HCT116 (cell line): ENCODE measurements at regions not wholly inside any gene's neighbourhood (a gene's known extent, or its start where the extent isn't known, plus 50 kb on each side); places are given as distances from the start of the nearest gene placed in this dataset.

Source experiments
- ATAC-seq: fragments of 200-7000 bp; cut with Tn5 transposase; 2 replicates; pipeline ENCODE4 v1.9.1; 2020; ENCODE audit warnings: mild to moderate bottlenecking, moderate library complexity
- BruUV-seq: library from RNA; stranded (reverse); fragments of 400-500 nt; replicated peaks from 2 replicates; lab custom pipeline; 2021; lab: Mats Ljungman, UMichigan
- CTCF ChIA-PET: fragments of 300-600 bp; sonication (Branson Sonifier 250); formaldehyde crosslinking; loops from one replicate; lab custom pipeline; 2021; ENCODE audit warnings: antibody characterized with exemption; lab: Charles Lee
- POLR2A ChIA-PET: fragments of 300-600, 350-600 bp; sonication (Branson Sonifier 250); formaldehyde crosslinking; loops from one replicate; lab custom pipeline; 2021; ENCODE audit warnings: antibody characterized with exemption; lab: Charles Lee
- RAD21 ChIA-PET, 2 experiments: fragments of 300-600 bp; sonication (Branson Sonifier 250); formaldehyde crosslinking; loops; one replicate each; lab custom pipeline; 2023; ENCODE audit warnings: low total read pairs in 2 of 2; ENCODE audit not compliant: uncharacterized antibody in 2 of 2, unreplicated experiment in 2 of 2, low non-redundant PET in 1 of 2; lab: Charles Lee
- DNase-seq: peaks from one replicate; pipeline ENCODE4 v3.0.0-alpha.2; 2010; ENCODE audit warnings: low read depth, low spot score
- H2AFZ ChIP-seq: fragments of 200-600 bp; shearing (Covaris generic), sonication (generic); 2 replicates; pipeline ENCODE4 v1.6.1; 2017; ENCODE audit warnings: low read depth, mixed run types, mixed read lengths, antibody characterized with exemption, low read length; ENCODE audit not compliant: poor library complexity, severe bottlenecking
- H3K27ac ChIP-seq: 2 replicates; pipeline ENCODE4 v1.5.1; 2012; ENCODE audit warnings: low read depth, low read length
- H3K27me3 ChIP-seq: fragments of 200-600 bp; sonication (generic); 2 replicates; pipeline ENCODE4 v1.6.1; 2016; ENCODE audit warnings: mixed run types, low read length, mixed read lengths; ENCODE audit not compliant: insufficient read depth
- H3K36me3 ChIP-seq, 2 experiments: fragments of 200-500 bp in 1 of 2; fragments of 200-600 bp in 1 of 2; sonication (Bioruptor generic) in 1 of 2; sonication (generic) in 1 of 2; 2 replicates each; pipeline versions ENCODE4 v1.5.1 to v1.6.1; 2014 to 2016; ENCODE audit warnings: low read length in 2 of 2, inconsistent platforms in 1 of 2, mixed read lengths in 1 of 2, mixed run types in 1 of 2; ENCODE audit not compliant: insufficient read depth in 2 of 2, control insufficient read depth in 1 of 2
- H3K4me1 ChIP-seq, 2 experiments: fragments of 200-600 bp in 1 of 2; sonication (generic) in 1 of 2; 2 replicates each; pipeline versions ENCODE4 v1.5.1 to v1.6.1; 2012 to 2017; ENCODE audit warnings: low read length in 2 of 2, inconsistent platforms in 1 of 2, mild to moderate bottlenecking in 1 of 2, mixed read lengths in 1 of 2, mixed run types in 1 of 2, moderate library complexity in 1 of 2; ENCODE audit not compliant: insufficient read depth in 2 of 2, control insufficient read depth in 1 of 2
- H3K4me2 ChIP-seq: fragments of 200-600 bp; sonication (generic); 2 replicates; pipeline ENCODE4 v1.6.1; 2017; ENCODE audit warnings: mixed run types, low read length, mixed read lengths
- H3K4me3 ChIP-seq, 2 experiments: fragments of 200-600 bp in 1 of 2; sonication (generic) in 1 of 2; replicated peaks in 1 of 2; 2 replicates each; pipeline ENCODE4 v1.5.1; 2011 to 2016; ENCODE audit warnings: low read length in 2 of 2, control low read depth in 1 of 2, low read depth in 1 of 2, mild to moderate bottlenecking in 1 of 2, mixed read lengths in 1 of 2, mixed run types in 1 of 2
- H3K79me2 ChIP-seq: fragments of 200-600 bp; sonication (generic); 2 replicates; pipeline ENCODE4 v1.6.1; 2017; ENCODE audit warnings: mild to moderate bottlenecking, mixed run types, low read length, moderate library complexity, mixed read lengths; ENCODE audit not compliant: insufficient read depth
- H3K9ac ChIP-seq: fragments of 200-600 bp; sonication (generic); 2 replicates; pipeline ENCODE4 v1.6.1; 2016; ENCODE audit warnings: low read length, mixed read lengths
- H3K9me2 ChIP-seq: fragments of 200-600 bp; sonication (generic), shearing (Covaris generic); 2 replicates; pipeline ENCODE4 v1.6.1; 2017; ENCODE audit warnings: mixed run types, mild to moderate bottlenecking, moderate library complexity; ENCODE audit not compliant: insufficient read depth
- H3K9me3 ChIP-seq, 2 experiments: fragments of 200-500 bp in 1 of 2; fragments of 200-600 bp in 1 of 2; sonication (Bioruptor generic) in 1 of 2; sonication (generic) in 1 of 2; 2 replicates each; pipeline ENCODE4 v1.6.1; 2014 to 2017; ENCODE audit warnings: low read length in 2 of 2, mixed read lengths in 2 of 2, inconsistent platforms in 1 of 2, low read depth in 1 of 2, mild to moderate bottlenecking in 1 of 2, mixed run types in 1 of 2, moderate library complexity in 1 of 2; ENCODE audit not compliant: control insufficient read depth in 1 of 2, insufficient read depth in 1 of 2
- H4K20me1 ChIP-seq: fragments of 200-600 bp; sonication (generic), shearing (Covaris generic); 2 replicates; pipeline ENCODE4 v1.6.1; 2017; ENCODE audit warnings: mixed run types, mild to moderate bottlenecking, moderate library complexity; ENCODE audit not compliant: insufficient read depth
- CBX3 ChIP-seq: IDR thresholded peaks from 2 replicates; pipeline ENCODE4 v1.6.1; 2012; ENCODE audit warnings: low read depth
- CEBPB ChIP-seq: IDR thresholded peaks from 2 replicates; pipeline ENCODE4 v1.6.1; 2012; ENCODE audit warnings: low read depth
- EGR1 ChIP-seq: IDR thresholded peaks from 2 replicates; pipeline ENCODE4 v1.6.1; 2012; ENCODE audit warnings: low read depth
- EZH2phosphoT487 ChIP-seq: fragments of 200-600 bp; IDR thresholded peaks from 2 replicates; pipeline ENCODE4 v1.6.1; 2018; ENCODE audit warnings: antibody characterized with exemption, borderline replicate concordance
- FOSL1 ChIP-seq: IDR thresholded peaks from 2 replicates; pipeline ENCODE4 v1.6.1; 2012; ENCODE audit warnings: low read depth
- MAX ChIP-seq: IDR thresholded peaks from 2 replicates; pipeline ENCODE4 v1.6.1; 2012
- POLR2A ChIP-seq: IDR thresholded peaks from 2 replicates; pipeline ENCODE4 v1.7.0; 2011; ENCODE audit warnings: borderline replicate concordance; ENCODE audit not compliant: insufficient read depth, insufficient read length; ENCODE audit errors: extremely low read depth
- POLR2AphosphoS5 ChIP-seq: IDR thresholded peaks from 2 replicates; pipeline ENCODE4 v1.6.1; 2011; ENCODE audit warnings: mild to moderate bottlenecking, low read depth, low read length, moderate library complexity
- RAD21 ChIP-seq: IDR thresholded peaks from 2 replicates; pipeline ENCODE4 v1.6.1; 2012; ENCODE audit warnings: low read depth, mild to moderate bottlenecking
- REST ChIP-seq: IDR thresholded peaks from 2 replicates; pipeline ENCODE4 v1.6.1; 2012; ENCODE audit warnings: low read depth
- SIN3A ChIP-seq: IDR thresholded peaks from 2 replicates; pipeline ENCODE4 v1.6.1; 2012; ENCODE audit warnings: low read depth
- SP1 ChIP-seq: IDR thresholded peaks from 2 replicates; pipeline ENCODE4 v1.6.1; 2012; ENCODE audit warnings: low read depth
- SRF ChIP-seq: IDR thresholded peaks from 2 replicates; pipeline ENCODE4 v1.6.1; 2012; ENCODE audit warnings: low read depth
- TCF7L2 ChIP-seq: IDR thresholded peaks from 2 replicates; pipeline ENCODE4 v1.7.0; 2011; ENCODE audit warnings: borderline replicate concordance, inconsistent platforms; ENCODE audit not compliant: insufficient read depth, insufficient read length; ENCODE audit errors: extremely low read depth
- ZFX ChIP-seq: fragments of 450-650 bp; IDR thresholded peaks from 2 replicates; pipeline ENCODE4 v1.6.1; 2017
- ZNF274 ChIP-seq: fragments of 200-500 bp; sonication (Bioruptor generic); IDR thresholded peaks from 2 replicates; pipeline ENCODE4 v1.6.1; 2014; ENCODE audit warnings: mild to moderate bottlenecking, low read depth, low read length, inconsistent platforms
- intact Hi-C: fragments of 100-400 bp; cut with micrococcal nuclease; formaldehyde crosslinking; loops from 2 replicates; pipeline ENCODE4 v1.10.0; 2022

GRCh38 chr2:16362611-16363010 is 303.0 kb downstream of the CYRIA start:
- Histone ChIP-seq H3K4me2 (no peak overlapping the region), H3K9me2 (no peaks in the 10 kb centered on the region), H3K36me3 (no peaks in the 10 kb centered on the region), H2AFZ (no peak overlapping the region), H3K9me3 (no peaks in the 10 kb centered on the region), H3K27ac (no peak overlapping the region), H3K9ac (no peak overlapping the region), H3K4me1 (no peaks in the 10 kb centered on the region), H4K20me1 (no peaks in the 10 kb centered on the region), H3K4me3 (no peak overlapping the region), H3K27me3 (no peaks in the 10 kb centered on the region), H3K79me2 (no peaks in the 10 kb centered on the region)
- ChIA-PET POLR2A (no interaction called here), CTCF (no interaction called here), RAD21 (no interaction called here)
- no peak for DNase-seq
- no peak for TF ChIP-seq POLR2AphosphoS5
- TF ChIP-seq RAD21: no peak
- no peak for TF ChIP-seq CBX3
- no peak for TF ChIP-seq EZH2phosphoT487
- no peak for TF ChIP-seq TCF7L2
- no peak for TF ChIP-seq ZNF274
- no peak for TF ChIP-seq SRF
- TF ChIP-seq POLR2A: no peak
- no peak for TF ChIP-seq EGR1
- no peak for TF ChIP-seq CEBPB
- TF ChIP-seq SP1: no peak
- no peak for TF ChIP-seq SIN3A
- TF ChIP-seq ZFX: no peak
- no peak for TF ChIP-seq FOSL1
- no peak for TF ChIP-seq REST
- no peak for TF ChIP-seq MAX
- no TSS peak for BruUV-seq
- intact Hi-C loops: no loop called here
- no peak for ATAC-seq
